ENCODE measurements at regions not wholly inside any gene's neighbourhood (a gene's known extent, or its start where the extent isn't known, plus 50 kb on each side); places are given as distances from the start of the nearest gene placed in this dataset.

- TF ChIP-seq POLR2AphosphoS5 (IDR thresholded peaks at IDR 0.05) = no peak
- TF ChIP-seq CTCF (IDR thresholded peaks at IDR 0.05) = no peak
Measured at GRCh38 chr7:155928583-155928982, 116.3 kb upstream of the SHH start.

Data from breast epithelium (tissue), 3 donors.